IMR-90 (cell line): ENCODE measurements at regions not wholly inside any gene's neighbourhood (a gene's known extent, or its start where the extent isn't known, plus 50 kb on each side); places are given as distances from the start of the nearest gene placed in this dataset.

Experiments
- ATAC-seq: fragments of 200-7000 bp; cut with Tn5 transposase; 2 replicates; pipeline ENCODE4 v1.9.1; 2020; ENCODE audit warnings: low read depth, mild to moderate bottlenecking, moderate library complexity
- BruUV-seq: library from RNA; stranded (reverse); fragments of 400-500 nt; replicated peaks from 2 replicates; lab custom pipeline; 2021; lab: Mats Ljungman, UMichigan
- CTCF ChIA-PET: fragments of 300-600 bp; formaldehyde crosslinking; extraction: SDS; loops from one replicate; lab custom pipeline; 2021; ENCODE audit warnings: antibody characterized with exemption; lab: Yijun Ruan, JAX
- POLR2A ChIA-PET: fragments of 300-600 bp; sonication (Branson Sonifier 250); formaldehyde crosslinking; loops from one replicate; lab custom pipeline; 2022; ENCODE audit warnings: antibody characterized with exemption; ENCODE audit not compliant: unreplicated experiment; lab: Charles Lee
- DNase-seq: peaks from one replicate; pipeline ENCODE4 v3.0.0; 2013
- H2AFZ ChIP-seq: replicated peaks from 2 replicates; pipeline ENCODE3; 2013; ENCODE audit warnings: low read length, mild to moderate bottlenecking; ENCODE audit not compliant: poor library complexity
- H2AK5ac ChIP-seq: 2 replicates; pipeline ENCODE4 v1.6.1; 2013; ENCODE audit warnings: low read depth, low read length, inconsistent platforms
- H2AK9ac ChIP-seq: replicated peaks from 2 replicates; pipeline ENCODE3; 2013; ENCODE audit warnings: mild to moderate bottlenecking, low read depth, low read length, moderate library complexity; ENCODE audit not compliant: poor library complexity
- H2BK120ac ChIP-seq: 2 replicates; pipeline ENCODE4 v1.6.1; 2013; ENCODE audit warnings: low read depth, low read length, inconsistent platforms
- H2BK15ac ChIP-seq: 3 replicates; pipeline ENCODE4 v1.6.1; 2013; ENCODE audit warnings: low read depth, low read length, inconsistent platforms
- H2BK20ac ChIP-seq: 2 replicates; pipeline ENCODE4 v1.6.1; 2013; ENCODE audit warnings: low read depth, mild to moderate bottlenecking, inconsistent platforms, low read length, moderate library complexity
- H2BK5ac ChIP-seq: 2 replicates; pipeline ENCODE4 v1.6.1; 2013; ENCODE audit warnings: mild to moderate bottlenecking, low read depth, low read length, inconsistent platforms; ENCODE audit not compliant: poor library complexity, severe bottlenecking
- H3K14ac ChIP-seq: replicated peaks from 2 replicates; pipeline ENCODE4 v1.6.1; 2013; ENCODE audit warnings: low read depth, low read length, inconsistent platforms
- H3K18ac ChIP-seq: 2 replicates; pipeline ENCODE4 v1.6.1; 2013; ENCODE audit warnings: low read depth, low read length, control low read depth
- H3K23ac ChIP-seq: 2 replicates; pipeline ENCODE4 v1.6.1; 2013; ENCODE audit warnings: low read depth, low read length, inconsistent platforms
- H3K27ac ChIP-seq: 2 replicates; pipeline ENCODE4 v1.5.1; 2013; ENCODE audit warnings: mild to moderate bottlenecking, control low read depth, low read length; ENCODE audit not compliant: insufficient read depth
- H3K27me3 ChIP-seq: 2 replicates; pipeline ENCODE4 v1.6.1; 2013; ENCODE audit warnings: low read length; ENCODE audit not compliant: control insufficient read depth, insufficient read depth
- H3K36me3 ChIP-seq: 2 replicates; pipeline ENCODE4 v1.6.1; 2013; ENCODE audit warnings: low read length, mixed read lengths; ENCODE audit not compliant: control insufficient read depth, insufficient read depth
- H3K4ac ChIP-seq: 2 replicates; pipeline ENCODE4 v1.6.1; 2013; ENCODE audit warnings: low read depth, low read length, inconsistent platforms
- H3K4me1 ChIP-seq: 2 replicates; pipeline ENCODE4 v1.6.1; 2013; ENCODE audit warnings: low read length, mixed read lengths; ENCODE audit not compliant: control insufficient read depth, insufficient read depth
- H3K4me2 ChIP-seq: 2 replicates; pipeline ENCODE4 v1.6.1; 2013; ENCODE audit warnings: low read depth, mild to moderate bottlenecking, control low read depth, low read length, moderate library complexity
- H3K4me3 ChIP-seq: 2 replicates; pipeline ENCODE4 v1.5.1; 2013; ENCODE audit warnings: low read depth, mild to moderate bottlenecking, control low read depth, low read length, moderate library complexity; ENCODE audit not compliant: insufficient read depth
- H3K56ac ChIP-seq: 2 replicates; pipeline ENCODE4 v1.6.1; 2013; ENCODE audit warnings: low read length, inconsistent platforms; ENCODE audit not compliant: insufficient read depth; ENCODE audit errors: extremely low read depth
- H3K79me1 ChIP-seq, 2 experiments: 2 replicates each; pipeline ENCODE4 v1.6.1; 2013; ENCODE audit warnings: low read length in 2 of 2, inconsistent platforms in 1 of 2, low read depth in 1 of 2
- H3K9ac ChIP-seq: 2 replicates; pipeline ENCODE4 v1.6.1; 2013; ENCODE audit warnings: low read depth, low read length, control low read depth
- H3K9me1 ChIP-seq: 2 replicates; pipeline ENCODE4 v1.6.1; 2013; ENCODE audit warnings: low read length, inconsistent platforms; ENCODE audit not compliant: insufficient read depth
- H3K9me3 ChIP-seq: 2 replicates; pipeline ENCODE4 v1.6.1; 2013; ENCODE audit warnings: low read length; ENCODE audit not compliant: control insufficient read depth, insufficient read depth
- H4K20me1 ChIP-seq: 2 replicates; pipeline ENCODE4 v1.6.1; 2013; ENCODE audit warnings: low read length, inconsistent platforms; ENCODE audit not compliant: insufficient read depth
- H4K5ac ChIP-seq: 2 replicates; pipeline ENCODE4 v1.6.1; 2013; ENCODE audit warnings: mild to moderate bottlenecking, low read depth, low read length, control low read depth
- H4K8ac ChIP-seq, 2 experiments: 2 replicates each; pipeline ENCODE4 v1.6.1; 2013; ENCODE audit warnings: low read depth in 2 of 2, low read length in 2 of 2, control low read depth in 1 of 2, inconsistent platforms in 1 of 2
- H4K91ac ChIP-seq: 2 replicates; pipeline ENCODE4 v1.6.1; 2013; ENCODE audit warnings: low read depth, low read length, inconsistent platforms; ENCODE audit not compliant: insufficient read depth
- FOS ChIP-seq: fragments of 150-350 bp; IDR thresholded peaks from 2 replicates; pipeline ENCODE4 v1.6.1; 2016; ENCODE audit warnings: low read depth, low read length
- WGBS, 2 experiments: methylation state at CpG; one replicate each; pipeline versions ENCODE4 v1.1.5 to v1.1.7; 2013; ENCODE audit warnings: missing lambda C conversion rate in 2 of 2; ENCODE audit not compliant: insufficient read length in 1 of 2; ENCODE audit errors: extremely low coverage in 2 of 2; 5-methylcytosine and 5-hydroxymethylcytosine counted together
- dilution Hi-C: fragments of 300-500 bp; cut with HindIII; formaldehyde crosslinking; loops from one replicate; pipeline ENCODE4 v1.14.3; 2018; ENCODE audit warnings: low sequenced_read_pairs; ENCODE audit not compliant: unreplicated experiment
- in situ Hi-C: fragments of 300-500 bp; cut with MboI; formaldehyde crosslinking; loops from 3 replicates; pipeline ENCODE4 v1.14.3; 2019; ENCODE audit warnings: low sequenced_read_pairs, inconsistent platforms, mixed read lengths
- intact Hi-C: fragments of 100-400 bp; cut with micrococcal nuclease; formaldehyde crosslinking; loops from 2 replicates; pipeline ENCODE4 v1.10.0; 2022
- TF ChIP-seq, protein P1 (sequence below): conservative IDR thresholded peaks from 2 replicates; pipeline ENCODE4 v1.5.1; 2012; ENCODE audit warnings: mild to moderate bottlenecking, low read depth, low read length, improper control_type of control experiment

DNA sequence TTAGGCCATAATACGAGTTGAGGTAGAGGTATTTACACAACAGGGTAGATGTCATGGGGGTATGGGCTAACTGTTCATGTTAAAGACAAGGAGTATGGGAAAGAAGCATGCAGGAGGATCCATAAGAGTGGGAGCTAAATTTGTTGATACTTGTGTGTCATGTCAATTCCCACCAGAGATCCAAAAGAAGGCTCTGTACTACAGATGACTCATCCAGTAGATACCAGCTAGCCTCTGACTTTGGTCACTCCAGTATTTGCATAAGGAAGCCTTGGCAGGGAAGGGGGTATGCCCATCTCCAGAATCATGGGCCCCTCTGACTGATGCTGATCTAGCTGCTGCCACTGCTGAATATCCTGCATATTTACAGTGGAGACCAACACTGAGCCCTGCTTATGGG is 743.7 kb upstream of the GRAMD2B start:
- H4K8ac ChIP-seq: no peak overlapping the region
- dilution Hi-C loops: no loop called here
- ATAC-seq: 0 out of 2 replicates have a peak, but pooled peaks have one; percentile 29
- no peak overlapping the region for H4K5ac ChIP-seq
- no CpG with 5 or more reads among the region's 1 CpG for WGBS, 2 experiments
- H3K14ac ChIP-seq: no peak overlapping the region
- H3K18ac ChIP-seq: no peak overlapping the region
- no peak overlapping the region for H2AK5ac ChIP-seq
- ChIA-PET POLR2A (no interaction called here), CTCF (no interaction called here)
- H2BK120ac ChIP-seq: no peak overlapping the region
- 0 out of 2 replicates have a peak, but pooled peaks cover 2% of the 10 kb centered on the region for H3K4me1 ChIP-seq
- no peak overlapping the region for H3K4me2 ChIP-seq
- H3K56ac ChIP-seq: no peak overlapping the region
- H4K20me1 ChIP-seq: no peaks in the 10 kb centered on the region
- no peaks in the 10 kb centered on the region for H3K9me3 ChIP-seq
- no peaks in the 10 kb centered on the region for H3K9me1 ChIP-seq
- no peak overlapping the region for H3K4ac ChIP-seq
- no peak overlapping the region for H2AK9ac ChIP-seq
- no peaks in the 10 kb centered on the region for H3K27me3 ChIP-seq
- H2BK20ac ChIP-seq: no peak overlapping the region
- no peak overlapping the region for H4K91ac ChIP-seq
- H3K23ac ChIP-seq: no peak overlapping the region
- H2BK15ac ChIP-seq: no peak overlapping the region
- DNase-seq: peak; percentile 21
- no TSS peak for BruUV-seq
- H2BK5ac ChIP-seq: no peak overlapping the region
- TF ChIP-seq, protein P1, sequence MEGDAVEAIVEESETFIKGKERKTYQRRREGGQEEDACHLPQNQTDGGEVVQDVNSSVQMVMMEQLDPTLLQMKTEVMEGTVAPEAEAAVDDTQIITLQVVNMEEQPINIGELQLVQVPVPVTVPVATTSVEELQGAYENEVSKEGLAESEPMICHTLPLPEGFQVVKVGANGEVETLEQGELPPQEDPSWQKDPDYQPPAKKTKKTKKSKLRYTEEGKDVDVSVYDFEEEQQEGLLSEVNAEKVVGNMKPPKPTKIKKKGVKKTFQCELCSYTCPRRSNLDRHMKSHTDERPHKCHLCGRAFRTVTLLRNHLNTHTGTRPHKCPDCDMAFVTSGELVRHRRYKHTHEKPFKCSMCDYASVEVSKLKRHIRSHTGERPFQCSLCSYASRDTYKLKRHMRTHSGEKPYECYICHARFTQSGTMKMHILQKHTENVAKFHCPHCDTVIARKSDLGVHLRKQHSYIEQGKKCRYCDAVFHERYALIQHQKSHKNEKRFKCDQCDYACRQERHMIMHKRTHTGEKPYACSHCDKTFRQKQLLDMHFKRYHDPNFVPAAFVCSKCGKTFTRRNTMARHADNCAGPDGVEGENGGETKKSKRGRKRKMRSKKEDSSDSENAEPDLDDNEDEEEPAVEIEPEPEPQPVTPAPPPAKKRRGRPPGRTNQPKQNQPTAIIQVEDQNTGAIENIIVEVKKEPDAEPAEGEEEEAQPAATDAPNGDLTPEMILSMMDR: no peak
- TF ChIP-seq FOS: peak; percentile 39; the same call in 1 of the 2 replicates
- in situ Hi-C loops: no loop called here
- H3K79me1 ChIP-seq: no peaks in the 10 kb centered on the region
- intact Hi-C loops: no loop called here
- H3K36me3 ChIP-seq: no peaks in the 10 kb centered on the region
- no peak overlapping the region for H3K27ac ChIP-seq
- H3K4me3 ChIP-seq: no peak overlapping the region
- no peak overlapping the region for H2AFZ ChIP-seq
- no peak overlapping the region for H3K9ac ChIP-seq
